Daoy (cell line): ENCODE measurements at regions not wholly inside any gene's neighbourhood (a gene's known extent, or its start where the extent isn't known, plus 50 kb on each side); places are given as distances from the start of the nearest gene placed in this dataset.
"Not testable (repeated sequence)": the region's sequence is repeated elsewhere in the genome, so short reads cannot be mapped to it uniquely, and the experiment has no call there.

Experiments used
- DNase-seq: peaks from one replicate; pipeline ENCODE4 v3.0.0-alpha.2; 2015; ENCODE audit warnings: low read depth

DNA sequence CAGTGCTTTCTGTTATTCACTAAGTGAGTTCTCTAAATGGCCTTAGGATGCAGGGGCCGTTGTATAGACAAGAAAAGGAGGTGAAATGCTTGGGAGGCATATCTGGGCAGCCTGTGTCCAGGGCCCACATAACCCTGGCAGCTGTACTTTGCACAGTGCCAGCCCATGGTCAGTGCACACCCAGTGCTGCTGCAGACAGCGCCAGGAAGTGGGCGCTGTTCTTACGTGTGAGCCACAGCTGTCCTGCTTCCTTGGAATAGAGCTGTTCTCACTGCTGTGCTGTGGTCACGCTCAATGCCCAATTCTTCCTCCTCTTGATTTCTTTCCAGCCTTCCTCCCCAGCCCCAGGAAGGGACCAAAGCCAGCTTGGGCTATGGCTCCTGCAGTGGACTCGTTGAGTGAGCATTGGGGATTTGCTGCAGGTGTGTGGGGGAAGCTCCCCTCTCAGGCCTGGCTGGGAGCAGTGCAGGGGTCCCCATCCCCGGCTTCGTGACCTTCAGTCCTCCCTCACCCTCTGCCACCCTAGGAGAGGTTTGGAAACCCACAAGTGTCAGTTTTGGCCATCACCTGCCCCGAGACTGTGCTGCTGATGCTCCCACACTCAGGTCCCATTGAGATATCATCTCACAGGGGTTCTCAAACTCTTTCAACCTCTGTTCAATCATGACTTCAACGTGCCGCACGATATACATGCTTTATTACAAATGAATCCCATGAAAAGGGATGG lies 246.8 kb upstream of the EXOC2 start:
- peak; percentile 40 for DNase-seq

DNA sequence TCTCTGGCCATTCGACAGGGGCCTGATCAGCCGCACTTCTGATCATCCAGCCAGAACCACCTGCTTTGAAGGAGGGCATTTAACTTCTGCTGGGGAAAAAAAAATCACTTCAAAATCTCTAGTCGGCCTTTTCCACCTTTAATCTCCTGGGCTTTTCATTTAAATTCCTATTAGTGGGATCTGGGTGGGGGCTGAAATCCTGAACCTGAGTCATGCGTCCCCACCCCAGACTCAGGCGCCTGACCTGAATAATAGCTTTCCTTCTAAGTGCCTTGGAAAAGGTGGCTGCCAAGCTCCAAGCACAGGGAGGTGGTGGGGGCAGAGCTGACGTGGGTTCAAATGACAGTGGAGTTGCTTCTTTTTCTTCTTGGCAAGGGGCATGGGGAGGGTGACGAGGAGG lies 246.0 kb upstream of the EXOC2 start:
- no peak for DNase-seq

GRCh38 chr6:938271-938905 lies 245.4 kb upstream of the EXOC2 start:
- no peak for DNase-seq

DNA sequence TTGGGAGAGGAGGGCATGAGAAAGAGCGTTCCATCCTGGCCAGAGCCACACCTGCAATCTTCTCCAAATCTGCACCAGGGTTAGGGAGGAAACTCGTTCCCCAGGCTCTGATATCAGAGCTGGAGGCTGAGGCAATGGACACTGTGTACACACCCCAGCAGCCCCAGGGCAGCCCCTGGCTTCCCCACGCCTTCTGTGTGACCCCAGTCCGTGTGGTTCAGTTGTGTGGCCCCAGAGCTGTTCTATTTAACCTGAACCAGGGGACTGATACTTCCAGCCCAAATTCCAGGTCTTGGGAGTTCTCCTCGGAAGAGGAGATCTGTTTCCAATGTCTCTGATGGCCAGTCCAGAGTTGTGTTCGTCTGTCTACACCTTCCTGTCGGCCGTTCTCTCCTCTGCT lies 242.6 kb upstream of the EXOC2 start:
- DNase-seq = no peak

- DNase-seq = no peak
Observed at GRCh38 chr6:934686-935085, 241.7 kb upstream of the EXOC2 start.

- not testable (repeated sequence) for DNase-seq
Observed at GRCh38 chr6:931919-932318, 239.0 kb upstream of the EXOC2 start.

GRCh38 chr6:927157-927556 lies 234.2 kb upstream of the EXOC2 start:
- DNase-seq = no peak

DNA sequence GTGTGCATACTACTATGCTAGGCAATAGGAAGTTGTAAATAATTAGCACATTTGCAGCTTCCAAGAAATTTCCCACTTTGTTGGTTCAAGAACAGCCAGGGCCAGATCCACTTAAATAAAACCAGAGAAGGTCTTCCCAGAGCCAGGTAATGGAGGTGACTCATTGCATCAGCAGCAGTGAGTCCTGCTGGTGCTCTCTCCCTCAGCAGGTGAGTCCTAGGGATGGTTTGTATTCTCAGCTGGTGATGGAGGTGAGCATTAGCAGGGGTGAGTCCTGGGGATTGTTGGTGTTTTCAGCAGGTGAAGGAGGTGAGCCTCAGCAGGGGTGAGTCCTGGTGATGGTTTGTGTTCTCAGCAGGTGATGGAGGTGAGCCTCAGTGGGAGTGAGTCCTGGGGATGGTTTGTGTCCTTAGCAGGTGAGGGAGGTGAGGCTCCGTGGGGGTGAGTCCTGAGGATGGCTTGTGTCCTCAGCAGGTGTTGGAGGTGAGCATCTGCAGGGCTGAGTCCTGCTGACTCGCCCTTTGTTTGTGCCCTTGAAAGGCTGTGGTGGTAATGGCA lies 232.8 kb upstream of the EXOC2 start:
- DNase-seq = no peak

- no peak for DNase-seq
Observed at GRCh38 chr6:924661-925060, 231.7 kb upstream of the EXOC2 start.

DNA sequence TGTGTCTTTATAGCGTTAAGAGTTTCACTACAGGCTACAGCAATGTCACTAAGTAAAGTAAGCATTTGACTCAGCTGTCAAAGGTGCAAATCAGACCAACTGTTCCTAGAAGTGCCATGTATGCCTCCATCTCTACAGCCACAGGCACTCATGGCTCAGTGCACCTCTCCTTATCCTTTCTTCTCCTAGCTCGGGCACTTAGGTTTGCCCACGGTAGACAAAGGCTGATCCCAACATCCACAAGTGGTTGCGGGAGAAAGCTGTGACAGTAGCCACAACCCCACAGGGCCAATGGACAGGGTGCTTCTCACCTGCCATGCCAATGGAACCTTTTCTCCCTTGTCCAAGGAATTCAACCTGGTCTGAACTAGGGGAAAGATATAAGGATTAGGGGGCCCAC lies 228.5 kb upstream of the EXOC2 start:
- DNase-seq = no peak

DNA sequence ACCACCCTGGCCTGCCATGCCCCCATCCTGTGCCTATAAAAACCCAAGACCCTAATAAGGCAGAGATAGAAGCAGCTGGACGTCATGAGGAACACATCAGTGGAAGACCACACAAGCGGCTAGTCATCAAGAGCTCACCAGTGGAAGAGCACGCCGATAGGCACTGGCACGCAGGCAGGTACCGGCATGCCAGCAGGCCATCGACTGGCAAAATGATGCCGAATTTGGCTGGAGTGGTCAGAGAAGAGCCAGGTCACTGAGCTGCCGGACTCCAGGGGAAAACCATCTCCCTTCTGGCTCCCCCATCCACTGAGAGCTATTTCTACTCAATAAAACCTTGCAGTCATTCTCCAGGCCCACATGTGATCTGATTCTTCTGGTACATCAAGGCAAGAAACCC lies 227.6 kb upstream of the EXOC2 start:
- no peak for DNase-seq

DNA sequence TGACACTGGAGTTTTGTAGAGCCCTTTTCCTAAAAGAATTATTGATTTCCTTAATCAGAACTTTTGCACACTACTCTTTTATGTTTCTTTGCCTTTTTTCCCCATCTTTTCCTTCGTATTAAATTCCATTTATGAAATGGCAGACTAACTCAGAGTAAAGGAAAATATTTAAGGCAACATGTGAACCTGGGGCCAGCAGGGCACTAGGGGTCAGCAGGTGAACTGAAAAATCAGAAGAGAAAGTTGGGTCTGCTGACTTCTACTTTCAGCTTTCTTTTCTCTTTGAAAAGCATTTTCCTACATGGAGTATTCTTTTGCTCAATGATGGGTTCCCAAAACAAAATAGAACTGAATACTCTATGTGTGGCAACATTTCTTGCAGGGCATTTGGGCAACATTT lies 226.6 kb upstream of the EXOC2 start:
- DNase-seq = no peak

GRCh38 chr6:917939-918338 lies 225.0 kb upstream of the EXOC2 start:
- no peak for DNase-seq

DNA sequence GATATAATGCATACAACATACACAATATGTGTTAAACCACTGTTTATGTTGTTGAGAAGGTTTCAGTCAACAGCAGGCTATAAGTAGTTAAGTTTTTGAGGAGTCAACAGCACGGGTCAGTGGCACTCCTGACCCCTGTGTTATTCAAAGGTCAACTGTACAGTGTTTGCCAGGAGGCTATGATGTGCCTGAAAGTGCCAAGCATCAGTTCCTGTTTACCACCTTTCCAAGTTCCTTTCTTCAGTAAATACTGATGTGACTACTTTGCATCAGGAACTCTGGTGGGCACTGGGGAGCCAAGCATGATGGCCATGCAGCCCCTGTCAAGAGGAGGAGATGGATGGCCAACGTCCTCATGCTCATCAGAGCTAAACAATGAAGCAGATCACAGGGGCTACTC lies 224.4 kb upstream of the EXOC2 start:
- no peak for DNase-seq

- no peak for DNase-seq
Observed at GRCh38 chr6:916131-916530, 223.2 kb upstream of the EXOC2 start.

DNA sequence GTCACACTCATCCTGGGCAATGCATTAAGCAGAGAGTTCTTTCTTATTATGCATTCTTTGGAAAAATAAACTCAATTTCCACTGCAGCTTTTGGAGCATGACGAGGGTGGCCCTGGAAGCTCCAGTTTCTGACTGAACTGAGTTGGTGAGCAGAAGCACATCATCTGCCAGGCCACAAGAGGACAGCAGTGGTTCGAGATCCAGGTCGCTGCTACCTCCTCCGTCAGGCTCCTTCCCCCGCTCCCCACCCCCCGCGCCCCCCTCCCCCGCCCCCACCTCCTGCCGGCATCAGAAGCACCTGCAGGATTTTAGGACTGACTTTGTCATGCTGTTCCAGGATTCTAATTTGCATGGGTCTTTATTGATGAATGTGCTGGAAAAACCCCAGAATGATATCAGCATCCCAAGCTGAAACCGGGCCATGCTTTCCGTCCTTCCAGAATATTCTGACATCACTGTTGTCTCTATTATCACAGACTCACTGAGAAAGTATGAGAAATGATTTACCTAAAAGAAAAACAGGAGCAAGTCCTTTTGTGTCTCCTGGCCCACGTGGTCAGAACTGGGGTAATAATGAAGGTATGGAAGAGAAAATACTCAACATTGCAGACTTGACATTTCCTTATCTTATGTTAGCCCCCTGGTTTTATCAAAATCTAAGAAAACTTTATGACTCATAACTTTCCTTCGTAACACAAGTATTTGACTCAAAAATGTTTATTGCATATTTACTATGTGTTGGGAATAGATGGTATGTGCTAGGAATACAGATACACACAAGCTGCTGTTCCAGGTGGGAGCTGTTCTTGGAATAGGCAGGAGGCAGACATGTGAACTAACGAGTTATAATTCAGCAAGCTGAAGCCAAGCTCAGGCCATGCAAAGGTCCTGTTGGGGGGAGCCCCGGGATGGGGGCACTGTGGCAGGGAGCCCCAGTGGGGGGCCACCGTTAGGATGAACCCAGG lies 220.2 kb upstream of the EXOC2 start:
- DNase-seq = peak; percentile 68

DNA sequence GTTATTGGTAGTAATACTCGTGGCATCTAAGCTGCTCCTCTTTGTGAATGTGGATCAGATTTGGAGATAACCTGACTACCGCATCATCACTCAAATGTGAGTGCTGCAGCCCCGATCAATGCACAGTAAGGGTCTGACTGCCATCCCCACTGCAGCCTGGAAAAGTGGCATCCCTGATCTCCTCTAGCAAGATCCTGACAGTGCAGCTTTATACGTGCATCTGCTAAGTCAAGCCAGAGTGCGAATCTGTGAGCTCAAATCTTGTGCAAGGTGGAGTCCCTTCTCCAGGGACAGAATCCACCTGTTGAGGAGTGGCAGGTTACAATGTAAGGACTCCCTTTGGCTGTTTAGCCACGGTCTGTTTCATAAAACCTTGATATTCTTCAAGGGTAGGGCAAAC lies 215.0 kb upstream of the EXOC2 start:
- DNase-seq = no peak

DNA sequence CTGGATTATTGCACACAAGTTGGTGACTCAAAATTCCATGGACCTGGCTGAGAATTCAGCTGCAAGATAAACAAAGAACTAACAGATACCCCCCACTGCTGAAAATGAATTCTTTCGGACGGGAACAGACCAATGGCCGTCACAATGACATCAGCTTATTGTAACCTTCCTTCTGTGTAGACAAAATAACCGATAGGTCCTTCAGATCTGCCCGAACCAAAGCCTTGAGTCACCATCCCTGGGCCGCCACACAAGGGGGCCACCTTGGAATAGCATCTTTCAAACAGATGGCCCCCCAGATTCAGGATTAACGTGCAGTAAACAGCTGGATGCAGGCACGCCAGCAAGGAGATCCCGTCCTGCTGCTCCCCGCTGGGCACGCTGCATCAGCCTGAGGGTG lies 214.0 kb upstream of the EXOC2 start:
- DNase-seq = peak; percentile 86

GRCh38 chr6:905556-905955 lies 212.6 kb upstream of the EXOC2 start:
- DNase-seq = no peak

DNA sequence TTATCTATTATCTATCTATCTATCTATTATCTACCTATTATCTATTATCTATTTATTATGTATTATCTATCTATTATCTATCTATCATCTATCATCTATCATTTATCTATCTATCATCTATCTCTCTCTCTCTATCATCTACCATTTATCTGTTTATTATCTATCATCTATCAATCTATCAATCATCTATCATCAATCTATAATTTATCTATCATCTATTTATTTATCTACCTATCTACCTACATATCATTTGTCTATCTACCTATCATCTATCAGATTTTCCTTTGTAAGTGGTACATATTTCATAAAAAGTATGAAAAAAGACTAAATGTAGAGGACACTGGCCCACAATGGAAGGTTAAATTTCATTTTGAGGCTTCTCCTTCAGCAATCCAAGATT lies 212.1 kb upstream of the EXOC2 start:
- no peak for DNase-seq

GRCh38 chr6:903761-904160 lies 210.8 kb upstream of the EXOC2 start:
- peak; percentile 65 for DNase-seq

DNA sequence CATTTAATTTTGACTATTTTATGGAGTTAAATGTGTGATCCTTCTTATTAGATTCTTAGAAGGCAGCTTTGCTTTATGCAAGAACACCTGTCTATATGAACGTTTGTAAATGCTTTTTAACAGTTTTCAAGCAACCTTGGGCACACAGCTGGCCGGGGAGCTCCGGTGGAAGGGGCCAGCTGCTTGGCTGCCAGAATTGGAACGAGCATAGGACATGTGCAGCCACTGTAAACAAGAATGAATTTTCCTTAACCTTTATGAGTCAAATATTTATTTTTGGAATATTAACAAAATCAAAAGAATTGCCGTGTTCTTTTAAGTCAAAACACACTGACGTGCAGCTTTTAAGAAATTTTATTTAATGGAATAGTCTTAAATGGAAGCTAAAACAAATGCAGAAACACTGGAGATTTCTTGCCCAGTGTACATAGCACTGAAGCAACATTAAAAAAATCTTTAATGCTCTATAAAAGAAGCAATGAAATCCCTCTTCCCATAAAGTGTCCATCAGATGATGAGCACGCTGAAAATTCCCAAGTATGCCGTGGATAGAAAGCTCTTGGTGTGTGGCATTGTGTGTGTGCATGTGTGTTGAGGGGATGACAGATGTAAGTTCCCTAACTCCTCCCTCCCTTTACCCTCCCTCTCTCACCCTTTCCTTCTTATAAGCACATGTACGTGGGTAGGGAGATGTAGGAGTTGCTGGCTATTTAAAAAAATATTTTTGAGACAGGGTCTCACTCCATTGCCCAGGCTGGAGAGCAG lies 208.9 kb upstream of the EXOC2 start:
- no peak for DNase-seq
